PC-3 (cell line): ENCODE measurements at regions not wholly inside any gene's neighbourhood (a gene's known extent, or its start where the extent isn't known, plus 50 kb on each side); places are given as distances from the start of the nearest gene placed in this dataset.

ENCODE experiments used
- EZH2 ChIP-seq: fragments of 300-600 bp; sonication (generic); IDR thresholded peaks from one replicate; pipeline ENCODE4 v1.6.1; 2017; ENCODE audit warnings: antibody characterized with exemption, mild to moderate bottlenecking, low read length; ENCODE audit not compliant: unreplicated experiment
- TF ChIP-seq, protein P1 (sequence below): fragments of 300-600 bp; sonication (generic); conservative IDR thresholded peaks from 2 replicates; pipeline ENCODE4 v1.5.1; 2017; ENCODE audit warnings: antibody characterized with exemption, low read depth, mild to moderate bottlenecking, low read length

GRCh38 chr6:25138934-25139415 is 140.2 kb upstream of the CARMIL1 start:
- TF ChIP-seq, protein P1, sequence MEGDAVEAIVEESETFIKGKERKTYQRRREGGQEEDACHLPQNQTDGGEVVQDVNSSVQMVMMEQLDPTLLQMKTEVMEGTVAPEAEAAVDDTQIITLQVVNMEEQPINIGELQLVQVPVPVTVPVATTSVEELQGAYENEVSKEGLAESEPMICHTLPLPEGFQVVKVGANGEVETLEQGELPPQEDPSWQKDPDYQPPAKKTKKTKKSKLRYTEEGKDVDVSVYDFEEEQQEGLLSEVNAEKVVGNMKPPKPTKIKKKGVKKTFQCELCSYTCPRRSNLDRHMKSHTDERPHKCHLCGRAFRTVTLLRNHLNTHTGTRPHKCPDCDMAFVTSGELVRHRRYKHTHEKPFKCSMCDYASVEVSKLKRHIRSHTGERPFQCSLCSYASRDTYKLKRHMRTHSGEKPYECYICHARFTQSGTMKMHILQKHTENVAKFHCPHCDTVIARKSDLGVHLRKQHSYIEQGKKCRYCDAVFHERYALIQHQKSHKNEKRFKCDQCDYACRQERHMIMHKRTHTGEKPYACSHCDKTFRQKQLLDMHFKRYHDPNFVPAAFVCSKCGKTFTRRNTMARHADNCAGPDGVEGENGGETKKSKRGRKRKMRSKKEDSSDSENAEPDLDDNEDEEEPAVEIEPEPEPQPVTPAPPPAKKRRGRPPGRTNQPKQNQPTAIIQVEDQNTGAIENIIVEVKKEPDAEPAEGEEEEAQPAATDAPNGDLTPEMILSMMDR: no peak
- TF ChIP-seq EZH2: no peak
